Stimulated activated CD4-positive, alpha-beta T cell treated with anti-CD3 and anti-CD28 coated beads, TNF-alpha, amount 100 ng/mL, for 1 hour (primary cell): ENCODE measurements at regions not wholly inside any gene's neighbourhood (a gene's known extent, or its start where the extent isn't known, plus 50 kb on each side); places are given as distances from the start of the nearest gene placed in this dataset.
"Not testable (repeated sequence)": the region's sequence is repeated elsewhere in the genome, so short reads cannot be mapped to it uniquely, and the experiment has no call there.

Experiments used
- DNase-seq, 3 donors: peaks; one replicate each; pipeline ENCODE4 v3.0.0-alpha.2; 2020; ENCODE audit warnings: low read depth in 3 of 3, low spot score in 1 of 3

DNA sequence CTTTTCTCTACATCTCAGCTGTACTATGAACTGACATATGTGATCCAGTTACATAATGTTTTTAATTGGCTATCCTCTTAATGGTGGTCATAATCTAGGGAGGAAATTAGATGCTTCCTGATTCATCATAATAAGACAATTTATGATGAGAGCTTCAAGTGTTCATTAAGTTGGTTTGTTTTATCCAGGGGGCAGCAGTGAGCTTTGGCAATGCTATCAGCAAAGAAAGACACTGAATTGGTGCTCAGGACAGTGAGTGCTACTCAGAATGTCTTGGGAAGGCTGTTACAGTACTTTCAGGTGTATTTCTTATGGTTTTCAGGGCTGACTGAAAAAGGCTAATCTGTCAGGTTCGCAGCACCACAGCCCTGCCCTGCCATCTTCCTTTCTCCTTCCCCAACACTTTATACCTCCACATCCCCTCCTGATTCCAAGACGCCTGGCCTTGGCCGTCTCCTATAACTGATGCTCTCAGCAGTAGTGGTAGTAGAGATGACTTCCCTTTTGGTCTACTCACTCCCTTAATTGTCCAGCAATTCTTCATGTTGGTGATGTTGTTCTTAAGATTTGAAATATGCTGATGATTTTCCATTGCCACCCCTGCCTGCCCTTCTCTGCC lies 67.0 kb upstream of the TNFAIP3 start:
- peak in 2 of 3 donors; percentile 30 to 38 for DNase-seq

DNA sequence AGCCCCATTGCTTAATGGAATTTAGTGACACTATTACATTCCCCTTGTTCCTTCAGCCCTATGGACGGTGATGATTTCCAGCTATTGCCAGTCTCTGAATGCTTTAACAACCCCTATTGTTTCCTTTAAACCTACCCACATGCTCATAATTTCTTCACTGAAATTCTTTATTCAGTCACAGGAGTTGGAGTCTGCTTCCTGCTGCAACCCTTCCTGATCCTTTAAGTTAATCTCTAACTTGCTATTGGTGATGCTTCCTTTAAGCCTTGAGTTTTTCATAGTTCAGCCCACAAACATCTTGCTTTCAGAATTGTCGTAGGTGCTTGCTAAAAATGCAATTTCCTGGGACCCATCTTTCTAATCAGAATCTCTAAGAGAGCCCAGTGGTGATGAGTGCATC lies 66.3 kb upstream of the TNFAIP3 start:
- DNase-seq: no peak

DNA sequence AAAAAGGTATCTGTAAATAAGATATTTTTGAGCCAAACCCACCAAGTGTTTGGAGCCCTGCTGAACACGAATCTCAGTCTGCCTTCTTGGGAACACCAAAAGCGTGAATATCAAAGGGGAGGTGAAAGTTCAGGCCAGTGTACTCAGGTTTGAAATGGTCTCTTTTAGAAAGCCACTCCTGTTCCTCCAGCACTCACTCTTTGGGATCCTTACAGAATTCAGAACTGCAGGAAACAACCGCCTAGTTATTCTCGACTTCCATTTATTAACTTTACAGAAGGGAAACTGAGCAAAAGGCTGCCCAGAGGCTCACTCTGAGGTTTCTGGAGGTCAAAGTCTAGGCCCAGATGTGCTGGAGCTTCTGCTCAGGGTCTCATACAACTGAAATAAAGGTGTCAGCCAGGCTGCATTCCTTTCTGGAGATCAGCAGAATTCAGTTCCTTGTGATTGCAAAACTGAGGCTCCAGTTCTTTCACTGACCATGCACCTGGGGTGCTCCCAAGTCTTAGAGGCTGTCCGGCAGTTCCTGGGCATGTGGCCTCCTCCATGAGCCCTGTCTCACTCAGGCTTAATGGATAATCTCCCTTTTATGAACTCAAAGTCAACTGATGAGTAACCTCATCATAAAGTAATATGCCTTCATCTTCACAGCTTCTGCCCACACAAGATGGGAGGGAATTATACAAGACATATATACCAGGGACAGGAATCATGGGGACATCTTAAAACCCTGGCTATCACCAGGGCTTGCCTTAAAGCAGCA lies 65.5 kb upstream of the TNFAIP3 start:
- DNase-seq: no peak

DNA sequence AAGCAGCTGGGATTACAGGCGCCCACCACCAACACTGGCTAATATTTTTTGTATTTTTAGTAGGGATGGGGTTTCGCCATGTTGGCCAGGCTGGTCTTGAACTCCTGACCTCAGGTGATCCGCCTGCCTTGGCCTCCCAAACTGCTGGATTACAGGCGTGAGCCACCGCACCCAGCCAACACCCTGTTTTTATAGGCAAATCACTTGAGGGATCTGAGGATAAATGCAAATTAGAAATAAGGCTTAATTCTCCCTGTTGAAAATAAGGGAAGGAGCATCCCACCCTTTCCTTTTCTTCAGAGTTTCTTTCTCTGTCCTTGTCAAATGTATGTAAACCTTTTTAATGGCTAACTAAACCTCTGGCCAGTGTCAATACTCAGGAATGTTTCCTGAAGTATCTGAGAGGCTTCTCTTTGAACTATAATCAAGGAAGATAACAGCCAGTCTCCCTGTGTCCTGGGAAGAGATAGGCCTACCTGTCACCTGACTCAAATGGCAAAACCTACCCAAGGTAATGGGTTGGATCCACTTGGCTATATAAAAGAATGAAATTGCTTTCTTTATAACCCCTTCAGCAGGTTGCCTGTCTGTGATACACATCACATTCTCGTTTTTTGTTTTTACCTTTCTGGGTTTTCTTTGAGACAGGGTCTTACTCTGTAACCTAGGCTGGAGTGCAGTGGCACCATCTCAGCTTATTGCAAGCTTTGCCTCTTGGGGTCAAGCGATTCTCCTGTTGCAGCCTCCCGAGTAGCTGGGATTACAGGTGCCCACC lies 64.5 kb upstream of the TNFAIP3 start:
- DNase-seq: no peak

DNA sequence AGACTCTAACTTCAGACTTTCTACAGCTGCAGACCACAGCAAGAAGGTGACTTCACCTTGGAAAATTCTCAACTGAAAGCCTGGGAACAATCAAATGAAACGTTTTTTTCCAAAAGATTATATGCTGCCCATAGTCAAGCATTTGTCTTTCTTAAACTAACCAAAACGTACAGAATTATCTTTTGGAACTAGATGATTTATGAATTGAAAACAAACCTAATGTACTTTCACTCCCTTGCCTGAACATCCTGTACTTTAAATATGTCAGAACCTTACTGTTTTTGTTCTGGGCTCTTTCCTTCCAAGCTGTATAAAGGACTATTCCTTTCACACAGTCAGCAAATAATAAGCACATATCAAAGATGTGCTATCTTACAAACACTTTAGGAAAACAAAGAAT lies 62.4 kb upstream of the TNFAIP3 start:
- DNase-seq: no peak

DNA sequence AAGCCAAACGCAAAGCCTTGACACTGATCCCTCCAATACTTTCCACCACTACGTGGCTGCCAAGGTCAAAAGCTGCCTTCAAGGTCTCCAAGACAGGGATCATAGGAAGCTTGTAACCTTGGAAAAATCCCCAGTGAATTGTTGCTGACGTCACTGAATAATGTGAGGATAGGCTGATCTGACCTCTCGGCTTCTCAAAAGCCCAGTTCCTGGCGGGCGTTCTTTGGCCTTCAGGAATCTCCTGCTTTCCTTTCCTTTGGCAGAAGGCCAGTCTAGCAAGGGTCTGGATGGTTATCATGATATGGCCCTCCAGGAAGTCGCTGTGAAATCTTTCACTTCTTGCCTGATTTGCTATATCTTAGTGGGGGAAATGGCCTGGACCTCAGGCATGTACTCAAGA lies 61.4 kb upstream of the TNFAIP3 start:
- DNase-seq: no peak

DNA sequence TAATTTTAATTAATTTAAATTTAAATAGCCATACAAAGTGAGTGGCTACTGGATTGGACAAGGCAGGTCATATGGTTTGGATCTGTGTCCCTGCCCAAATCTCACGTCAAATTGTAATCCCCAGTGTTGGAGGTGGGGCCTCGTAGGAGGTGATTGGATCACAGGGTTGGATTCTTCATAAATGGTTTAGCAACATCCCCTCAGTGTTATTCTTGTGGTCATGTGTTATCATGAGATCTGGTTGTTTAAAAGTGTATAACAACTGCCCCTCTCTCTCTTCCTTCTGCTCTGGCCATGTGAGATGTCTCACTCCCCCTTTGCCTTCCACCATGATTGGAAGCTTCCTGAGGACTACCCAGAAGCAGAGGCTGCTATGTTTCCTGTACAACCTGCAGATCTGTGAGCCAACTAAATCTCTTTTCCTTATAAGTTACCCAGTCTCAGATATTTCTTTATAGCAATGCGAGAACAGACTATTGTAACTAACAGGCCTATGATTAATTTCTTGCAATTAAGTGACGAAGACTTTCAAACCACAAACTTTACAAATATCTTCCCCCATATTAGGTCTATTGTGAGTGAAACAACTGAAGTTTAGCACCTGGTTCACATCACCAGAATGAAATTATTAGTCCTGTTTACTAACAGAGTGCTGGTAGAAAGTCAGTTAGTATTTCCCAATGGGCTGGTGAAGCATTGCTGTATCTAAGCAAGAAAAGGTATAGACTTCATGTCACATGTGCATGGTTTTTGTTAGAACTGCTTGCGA lies 60.0 kb upstream of the TNFAIP3 start:
- no peak for DNase-seq

DNA sequence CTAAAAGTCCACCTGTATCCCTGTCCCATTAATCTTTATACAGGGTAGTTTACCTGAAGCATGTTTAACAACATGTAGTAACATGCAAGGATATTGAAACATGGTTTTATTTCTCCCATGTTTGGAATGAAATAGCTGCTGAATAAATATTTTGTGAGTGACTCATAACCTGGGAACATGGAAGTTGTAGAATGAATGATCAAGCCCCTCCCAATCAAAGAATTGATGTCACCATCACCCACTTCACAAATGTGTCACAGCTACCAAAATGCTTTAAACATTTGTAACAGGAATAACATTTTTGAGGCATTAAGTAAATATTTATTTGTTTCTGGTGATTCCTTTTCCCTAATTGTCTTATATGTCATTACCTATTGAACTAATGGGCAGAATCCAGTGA lies 58.9 kb upstream of the TNFAIP3 start:
- no peak for DNase-seq

DNA sequence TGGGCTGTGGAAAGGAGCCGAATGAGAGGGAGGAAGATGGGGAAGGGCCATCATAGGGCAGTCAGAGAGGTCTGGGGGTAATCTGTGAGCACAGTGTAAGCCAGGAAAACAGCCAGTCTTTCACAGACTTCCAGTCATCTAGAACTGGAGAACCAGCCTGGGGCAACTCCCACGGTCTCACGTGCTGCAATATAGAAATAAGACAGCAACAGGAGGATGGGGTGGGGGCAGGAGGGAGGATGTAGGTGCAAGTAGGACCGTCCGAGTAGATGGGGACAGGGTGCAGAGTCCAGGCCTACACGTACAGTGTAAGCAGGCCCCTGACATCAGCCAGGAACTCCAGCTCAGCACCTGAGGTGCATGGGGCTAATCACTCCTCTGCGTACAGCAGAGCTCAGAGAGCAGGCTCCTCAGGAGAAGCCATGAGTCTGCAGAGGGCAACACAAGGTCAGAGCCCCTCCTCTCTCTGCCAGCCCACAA lies 58.2 kb upstream of the TNFAIP3 start:
- DNase-seq: no peak

DNA sequence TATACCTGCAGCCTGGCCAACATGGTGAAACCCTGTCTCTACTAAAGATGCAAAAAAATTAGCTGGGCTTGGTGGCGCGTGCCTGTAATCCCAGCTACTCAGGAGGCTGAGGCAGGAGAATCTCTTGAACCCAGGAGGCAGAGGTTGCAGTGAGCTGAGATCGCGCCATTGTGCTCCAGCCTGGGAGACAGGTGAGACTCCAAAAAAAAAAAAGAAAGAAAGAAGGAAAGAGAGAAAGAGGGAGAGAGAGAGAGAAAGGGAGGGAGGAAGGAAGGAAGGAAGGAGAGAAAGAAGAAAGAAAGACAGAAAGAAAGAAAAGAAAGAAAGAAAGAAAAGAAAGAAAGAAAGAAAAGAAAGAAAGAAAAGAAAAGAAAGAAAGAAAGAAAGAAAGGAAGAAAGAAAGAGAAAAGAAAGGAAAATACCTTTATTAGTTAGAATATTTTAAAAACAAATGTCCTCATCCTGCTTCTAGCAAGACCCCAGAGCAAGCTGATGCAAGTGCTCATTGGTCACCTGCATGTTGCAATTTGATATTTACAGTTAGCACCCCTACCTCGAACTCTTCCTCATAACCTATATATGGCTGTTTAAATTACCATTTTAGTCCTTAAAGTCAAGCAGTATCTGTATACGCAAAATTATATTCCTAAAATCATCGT lies 57.0 kb upstream of the TNFAIP3 start:
- DNase-seq: not testable (repeated sequence)

DNA sequence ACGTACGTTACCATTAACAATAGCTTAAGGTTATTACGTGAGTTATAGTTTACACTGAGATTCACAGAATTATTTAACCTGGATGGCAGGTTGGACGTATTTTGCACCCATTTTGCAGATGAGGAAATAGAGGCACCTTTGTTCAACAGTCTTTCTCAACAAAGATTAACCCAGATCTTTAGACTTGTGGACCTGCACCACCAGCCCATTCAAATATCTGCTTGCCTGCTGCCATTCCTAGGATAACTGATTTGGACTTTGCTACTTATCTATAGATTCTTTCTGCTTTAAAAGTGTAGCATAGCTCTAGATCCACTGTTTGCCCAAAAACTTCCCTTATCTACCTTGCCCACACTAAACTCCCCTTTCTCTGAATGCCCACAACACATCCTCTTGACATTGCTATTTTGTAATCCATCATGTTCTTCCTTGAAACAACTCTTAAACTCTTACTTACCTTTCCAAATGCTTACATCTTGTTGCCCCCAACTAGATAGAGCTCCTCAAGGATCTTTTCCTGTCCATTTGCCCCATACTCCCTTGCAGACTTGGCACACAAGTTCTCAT lies 56.4 kb upstream of the TNFAIP3 start:
- no peak for DNase-seq

DNA sequence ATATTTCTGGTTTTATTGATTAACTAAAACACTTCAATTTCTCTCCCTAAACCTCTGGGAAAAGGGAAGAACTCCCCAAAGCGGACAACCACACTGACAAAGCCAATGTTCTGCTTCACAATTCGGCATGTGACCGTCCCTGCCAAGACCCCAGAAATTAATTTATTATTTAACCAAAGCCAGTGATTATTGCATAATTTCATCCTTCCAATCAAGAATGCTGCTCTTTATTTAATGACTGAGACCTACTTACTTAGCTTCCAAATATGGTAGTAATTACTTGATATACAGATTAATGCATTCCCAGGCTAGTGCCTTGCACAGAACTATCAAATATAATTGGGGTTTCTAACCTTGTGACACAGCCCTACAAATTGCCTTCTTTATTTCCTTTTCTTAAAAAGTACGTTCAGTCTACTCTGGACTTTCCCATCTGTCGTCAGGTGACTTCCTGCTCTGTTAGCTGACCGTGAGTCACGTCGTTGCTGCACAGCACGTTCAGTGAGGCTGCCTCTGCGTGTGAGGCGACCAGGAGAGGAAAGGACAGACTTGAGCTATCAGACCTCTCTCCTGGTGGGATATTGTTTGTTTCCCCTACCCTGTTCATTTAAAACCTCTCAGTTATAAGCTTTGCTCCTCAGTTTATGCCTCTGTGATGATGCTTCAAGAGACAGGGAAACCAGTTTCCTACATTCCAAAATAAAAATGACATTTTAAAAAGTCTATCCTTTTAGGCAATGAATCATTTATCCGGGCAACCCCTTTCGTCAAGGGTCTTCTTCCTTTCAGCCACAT lies 55.7 kb upstream of the TNFAIP3 start:
- DNase-seq: peak; percentile 51 to 66 (median 59)

DNA sequence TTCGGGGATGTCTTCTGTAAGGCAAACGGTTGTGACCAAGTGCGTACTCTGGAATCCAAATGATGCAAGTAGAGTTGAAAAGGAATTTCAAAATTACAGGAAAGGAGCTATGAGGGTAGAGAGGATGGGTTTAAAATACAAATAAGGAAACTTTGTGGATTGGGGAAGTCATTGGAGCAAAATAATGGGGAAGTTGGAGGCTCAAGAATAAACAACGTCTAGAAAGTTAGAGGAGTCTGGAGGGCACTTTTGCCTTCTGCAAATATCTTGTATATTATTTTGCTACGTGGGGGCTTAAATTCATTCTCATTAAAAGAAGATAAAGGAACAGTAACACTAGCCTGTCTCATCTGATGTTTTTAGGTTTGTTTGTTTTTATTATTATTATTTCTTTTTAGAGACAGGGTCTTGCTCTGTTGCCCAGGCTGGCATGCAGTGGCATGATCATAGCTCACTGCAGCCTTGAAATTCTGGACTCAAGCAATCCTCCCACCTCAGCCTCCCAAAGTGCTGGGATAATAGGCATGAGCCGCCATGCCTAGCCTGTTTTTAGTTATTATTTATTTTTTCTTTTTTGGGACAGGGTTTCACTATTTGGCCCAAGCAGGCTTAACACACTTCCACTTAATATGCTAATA lies 55.0 kb upstream of the TNFAIP3 start:
- DNase-seq: no peak

DNA sequence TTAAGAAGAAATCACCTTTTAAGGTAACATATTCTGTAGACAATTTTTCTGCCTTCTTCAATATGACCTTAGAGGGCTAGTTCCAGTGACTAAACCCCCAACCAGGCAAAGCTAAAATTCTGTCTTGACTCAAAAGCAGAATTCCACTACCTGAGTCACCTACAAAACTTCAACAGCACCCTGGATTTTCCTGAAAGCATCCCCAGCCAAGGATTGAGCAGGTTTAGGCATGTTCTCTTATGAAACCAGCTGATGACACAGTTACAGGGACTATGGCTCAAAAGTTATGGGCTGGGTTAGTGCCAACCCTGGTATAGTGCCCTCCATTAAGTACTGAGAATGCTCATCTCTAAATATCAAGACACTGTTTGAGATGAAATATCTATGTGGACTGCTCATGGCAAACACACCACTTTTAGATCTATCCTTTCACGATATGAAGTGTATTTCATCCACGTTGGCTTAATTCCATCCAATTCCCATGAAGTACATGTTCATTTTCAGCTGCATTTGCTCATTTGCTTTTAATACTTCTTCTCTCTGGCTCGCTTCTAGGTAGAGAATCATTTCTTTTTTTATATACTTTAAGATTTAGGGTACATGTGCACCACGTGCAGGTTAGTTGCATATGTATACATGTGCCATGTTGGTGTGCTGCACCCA lies 53.6 kb upstream of the TNFAIP3 start:
- DNase-seq: no peak

DNA sequence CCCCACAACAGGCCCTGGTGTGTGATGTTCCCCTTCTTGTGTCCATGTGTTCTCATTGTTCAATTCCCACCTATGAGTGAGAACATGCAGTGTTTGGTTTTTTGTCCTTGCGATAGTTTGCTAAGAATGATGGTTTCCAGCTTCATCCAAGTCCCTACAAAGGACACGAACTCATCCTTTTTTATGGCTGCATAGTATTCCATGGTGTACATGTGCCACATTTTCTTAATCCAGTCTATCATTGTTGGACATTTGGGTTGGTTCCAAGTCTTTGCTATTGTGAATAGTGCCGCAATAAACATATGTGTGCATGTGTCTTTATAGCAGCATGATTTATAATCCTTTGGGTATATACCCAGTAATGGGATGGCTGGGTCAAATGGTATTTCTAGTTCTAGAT lies 53.0 kb upstream of the TNFAIP3 start:
- DNase-seq: not testable (repeated sequence)

DNA sequence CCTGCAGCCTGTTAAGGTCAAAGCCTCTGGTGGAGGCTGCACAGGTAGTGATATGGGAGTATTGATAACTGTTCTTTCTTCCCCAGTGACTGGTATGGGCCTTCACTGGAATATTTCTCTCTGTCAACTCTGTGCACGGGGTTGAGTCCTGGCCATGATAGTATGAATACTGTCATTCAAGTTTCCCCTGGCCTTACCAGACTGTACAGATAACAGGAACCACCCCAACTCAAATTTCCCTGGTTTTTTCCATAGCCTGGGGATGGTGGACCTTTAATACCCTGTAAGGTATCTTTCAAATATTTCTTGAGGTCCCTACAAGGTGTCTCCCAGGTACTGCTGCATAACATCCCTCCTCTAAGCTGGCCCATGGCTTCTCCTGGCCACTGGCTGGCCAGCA lies 51.4 kb upstream of the TNFAIP3 start:
- no peak for DNase-seq

DNA sequence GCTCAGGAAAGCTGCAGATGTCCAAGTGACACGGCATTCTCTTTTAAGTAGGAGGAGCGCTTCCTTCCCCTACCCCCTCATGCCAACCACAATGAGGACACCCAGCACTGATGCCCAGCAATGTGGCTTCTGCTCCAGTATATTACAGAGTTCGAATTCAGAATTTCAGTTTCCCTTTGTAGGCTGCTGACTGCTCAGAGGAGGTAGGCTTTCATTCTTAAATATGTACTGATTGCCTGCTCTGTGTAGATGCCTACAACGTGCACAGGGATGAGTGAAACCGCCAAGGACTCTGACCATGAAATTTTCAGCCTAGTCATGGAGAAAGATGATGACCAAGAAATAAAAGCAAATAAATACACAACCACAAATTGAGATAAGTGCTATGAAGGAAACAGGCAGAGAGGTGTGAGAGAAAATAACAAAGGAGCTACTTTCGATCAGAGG lies 50.9 kb upstream of the TNFAIP3 start:
- no peak for DNase-seq
